HCT116 (cell line): ENCODE measurements at regions not wholly inside any gene's neighbourhood (a gene's known extent, or its start where the extent isn't known, plus 50 kb on each side); places are given as distances from the start of the nearest gene placed in this dataset.

Experiments used
- ATAC-seq: fragments of 200-7000 bp; cut with Tn5 transposase; 2 replicates; pipeline ENCODE4 v1.9.1; 2020; ENCODE audit warnings: mild to moderate bottlenecking, moderate library complexity
- BruUV-seq: library from RNA; stranded (reverse); fragments of 400-500 nt; replicated peaks from 2 replicates; lab custom pipeline; 2021; lab: Mats Ljungman, UMichigan
- CTCF ChIA-PET: fragments of 300-600 bp; sonication (Branson Sonifier 250); formaldehyde crosslinking; loops from one replicate; lab custom pipeline; 2021; ENCODE audit warnings: antibody characterized with exemption; lab: Charles Lee
- POLR2A ChIA-PET: fragments of 300-600, 350-600 bp; sonication (Branson Sonifier 250); formaldehyde crosslinking; loops from one replicate; lab custom pipeline; 2021; ENCODE audit warnings: antibody characterized with exemption; lab: Charles Lee
- RAD21 ChIA-PET, 2 experiments: fragments of 300-600 bp; sonication (Branson Sonifier 250); formaldehyde crosslinking; loops; one replicate each; lab custom pipeline; 2023; ENCODE audit warnings: low total read pairs in 2 of 2; ENCODE audit not compliant: uncharacterized antibody in 2 of 2, unreplicated experiment in 2 of 2, low non-redundant PET in 1 of 2; lab: Charles Lee
- DNase-seq: peaks from one replicate; pipeline ENCODE4 v3.0.0-alpha.2; 2010; ENCODE audit warnings: low read depth, low spot score
- H2AFZ ChIP-seq: fragments of 200-600 bp; shearing (Covaris generic), sonication (generic); 2 replicates; pipeline ENCODE4 v1.6.1; 2017; ENCODE audit warnings: low read depth, mixed run types, mixed read lengths, antibody characterized with exemption, low read length; ENCODE audit not compliant: poor library complexity, severe bottlenecking
- H3K27ac ChIP-seq: 2 replicates; pipeline ENCODE4 v1.5.1; 2012; ENCODE audit warnings: low read depth, low read length
- H3K27me3 ChIP-seq: fragments of 200-600 bp; sonication (generic); 2 replicates; pipeline ENCODE4 v1.6.1; 2016; ENCODE audit warnings: mixed run types, low read length, mixed read lengths; ENCODE audit not compliant: insufficient read depth
- H3K36me3 ChIP-seq, 2 experiments: fragments of 200-500 bp in 1 of 2; fragments of 200-600 bp in 1 of 2; sonication (Bioruptor generic) in 1 of 2; sonication (generic) in 1 of 2; 2 replicates each; pipeline versions ENCODE4 v1.5.1 to v1.6.1; 2014 to 2016; ENCODE audit warnings: low read length in 2 of 2, inconsistent platforms in 1 of 2, mixed read lengths in 1 of 2, mixed run types in 1 of 2; ENCODE audit not compliant: insufficient read depth in 2 of 2, control insufficient read depth in 1 of 2
- H3K4me1 ChIP-seq, 2 experiments: fragments of 200-600 bp in 1 of 2; sonication (generic) in 1 of 2; 2 replicates each; pipeline versions ENCODE4 v1.5.1 to v1.6.1; 2012 to 2017; ENCODE audit warnings: low read length in 2 of 2, inconsistent platforms in 1 of 2, mild to moderate bottlenecking in 1 of 2, mixed read lengths in 1 of 2, mixed run types in 1 of 2, moderate library complexity in 1 of 2; ENCODE audit not compliant: insufficient read depth in 2 of 2, control insufficient read depth in 1 of 2
- H3K4me2 ChIP-seq: fragments of 200-600 bp; sonication (generic); 2 replicates; pipeline ENCODE4 v1.6.1; 2017; ENCODE audit warnings: mixed run types, low read length, mixed read lengths
- H3K4me3 ChIP-seq, 2 experiments: fragments of 200-600 bp in 1 of 2; sonication (generic) in 1 of 2; replicated peaks in 1 of 2; 2 replicates each; pipeline ENCODE4 v1.5.1; 2011 to 2016; ENCODE audit warnings: low read length in 2 of 2, control low read depth in 1 of 2, low read depth in 1 of 2, mild to moderate bottlenecking in 1 of 2, mixed read lengths in 1 of 2, mixed run types in 1 of 2
- H3K79me2 ChIP-seq: fragments of 200-600 bp; sonication (generic); 2 replicates; pipeline ENCODE4 v1.6.1; 2017; ENCODE audit warnings: mild to moderate bottlenecking, mixed run types, low read length, moderate library complexity, mixed read lengths; ENCODE audit not compliant: insufficient read depth
- H3K9ac ChIP-seq: fragments of 200-600 bp; sonication (generic); 2 replicates; pipeline ENCODE4 v1.6.1; 2016; ENCODE audit warnings: low read length, mixed read lengths
- H3K9me2 ChIP-seq: fragments of 200-600 bp; sonication (generic), shearing (Covaris generic); 2 replicates; pipeline ENCODE4 v1.6.1; 2017; ENCODE audit warnings: mixed run types, mild to moderate bottlenecking, moderate library complexity; ENCODE audit not compliant: insufficient read depth
- H3K9me3 ChIP-seq, 2 experiments: fragments of 200-500 bp in 1 of 2; fragments of 200-600 bp in 1 of 2; sonication (Bioruptor generic) in 1 of 2; sonication (generic) in 1 of 2; 2 replicates each; pipeline ENCODE4 v1.6.1; 2014 to 2017; ENCODE audit warnings: low read length in 2 of 2, mixed read lengths in 2 of 2, inconsistent platforms in 1 of 2, low read depth in 1 of 2, mild to moderate bottlenecking in 1 of 2, mixed run types in 1 of 2, moderate library complexity in 1 of 2; ENCODE audit not compliant: control insufficient read depth in 1 of 2, insufficient read depth in 1 of 2
- H4K20me1 ChIP-seq: fragments of 200-600 bp; sonication (generic), shearing (Covaris generic); 2 replicates; pipeline ENCODE4 v1.6.1; 2017; ENCODE audit warnings: mixed run types, mild to moderate bottlenecking, moderate library complexity; ENCODE audit not compliant: insufficient read depth
- CBX3 ChIP-seq: IDR thresholded peaks from 2 replicates; pipeline ENCODE4 v1.6.1; 2012; ENCODE audit warnings: low read depth
- CEBPB ChIP-seq: IDR thresholded peaks from 2 replicates; pipeline ENCODE4 v1.6.1; 2012; ENCODE audit warnings: low read depth
- EGR1 ChIP-seq: IDR thresholded peaks from 2 replicates; pipeline ENCODE4 v1.6.1; 2012; ENCODE audit warnings: low read depth
- ELF1 ChIP-seq: IDR thresholded peaks from 2 replicates; pipeline ENCODE4 v1.6.1; 2012; ENCODE audit warnings: low read depth, borderline replicate concordance
- EZH2 ChIP-seq: fragments of 200-600 bp; sonication (generic); IDR thresholded peaks from 2 replicates; pipeline ENCODE4 v1.6.1; 2017; ENCODE audit warnings: antibody characterized with exemption, mixed run types
- EZH2phosphoT487 ChIP-seq: fragments of 200-600 bp; IDR thresholded peaks from 2 replicates; pipeline ENCODE4 v1.6.1; 2018; ENCODE audit warnings: antibody characterized with exemption, borderline replicate concordance
- FOSL1 ChIP-seq: IDR thresholded peaks from 2 replicates; pipeline ENCODE4 v1.6.1; 2012; ENCODE audit warnings: low read depth
- JUND ChIP-seq: IDR thresholded peaks from 2 replicates; pipeline ENCODE4 v1.6.1; 2012
- POLR2A ChIP-seq: IDR thresholded peaks from 2 replicates; pipeline ENCODE4 v1.7.0; 2011; ENCODE audit warnings: borderline replicate concordance; ENCODE audit not compliant: insufficient read depth, insufficient read length; ENCODE audit errors: extremely low read depth
- RAD21 ChIP-seq: IDR thresholded peaks from 2 replicates; pipeline ENCODE4 v1.6.1; 2012; ENCODE audit warnings: low read depth, mild to moderate bottlenecking
- SIN3A ChIP-seq: IDR thresholded peaks from 2 replicates; pipeline ENCODE4 v1.6.1; 2012; ENCODE audit warnings: low read depth
- SRF ChIP-seq: IDR thresholded peaks from 2 replicates; pipeline ENCODE4 v1.6.1; 2012; ENCODE audit warnings: low read depth
- TCF7L2 ChIP-seq: IDR thresholded peaks from 2 replicates; pipeline ENCODE4 v1.7.0; 2011; ENCODE audit warnings: borderline replicate concordance, inconsistent platforms; ENCODE audit not compliant: insufficient read depth, insufficient read length; ENCODE audit errors: extremely low read depth
- YY1 ChIP-seq: IDR thresholded peaks from 2 replicates; pipeline ENCODE4 v1.6.1; 2011; ENCODE audit warnings: low read length, low read depth, moderate library complexity, mild to moderate bottlenecking; ENCODE audit not compliant: insufficient replicate concordance; ENCODE audit errors: extremely low read depth
- ZFX ChIP-seq: fragments of 450-650 bp; IDR thresholded peaks from 2 replicates; pipeline ENCODE4 v1.6.1; 2017
- ZNF274 ChIP-seq: fragments of 200-500 bp; sonication (Bioruptor generic); IDR thresholded peaks from 2 replicates; pipeline ENCODE4 v1.6.1; 2014; ENCODE audit warnings: mild to moderate bottlenecking, low read depth, low read length, inconsistent platforms
- intact Hi-C: fragments of 100-400 bp; cut with micrococcal nuclease; formaldehyde crosslinking; loops from 2 replicates; pipeline ENCODE4 v1.10.0; 2022
- TF ChIP-seq, protein P1 (sequence below): IDR thresholded peaks from 2 replicates; pipeline ENCODE4 v1.6.1; 2011; ENCODE audit warnings: mild to moderate bottlenecking, low read length, moderate library complexity; ENCODE audit not compliant: insufficient replicate concordance; ENCODE audit errors: extremely low read depth
- TF ChIP-seq, protein P2 (sequence below), 3 experiments: fragments of 200-600 bp in 1 of 3; sonication (generic) in 1 of 3; IDR thresholded peaks in 2 of 3; conservative IDR thresholded peaks in 1 of 3; 2 replicates each; pipeline ENCODE4 v1.5.1; 2012 to 2017; ENCODE audit warnings: low read depth in 2 of 3, low read length in 2 of 3, antibody characterized with exemption in 1 of 3, borderline replicate concordance in 1 of 3, control low read depth in 1 of 3, mild to moderate bottlenecking in 1 of 3, mixed read lengths in 1 of 3, mixed run types in 1 of 3, moderate library complexity in 1 of 3; ENCODE audit not compliant: insufficient read depth in 1 of 3
- TF ChIP-seq, protein P3 (sequence below): IDR thresholded peaks from 2 replicates; pipeline ENCODE4 v1.6.1; 2012
- TF ChIP-seq, protein P4 (sequence below): IDR thresholded peaks from 2 replicates; pipeline ENCODE4 v1.6.1; 2012; ENCODE audit warnings: low read depth

DNA sequence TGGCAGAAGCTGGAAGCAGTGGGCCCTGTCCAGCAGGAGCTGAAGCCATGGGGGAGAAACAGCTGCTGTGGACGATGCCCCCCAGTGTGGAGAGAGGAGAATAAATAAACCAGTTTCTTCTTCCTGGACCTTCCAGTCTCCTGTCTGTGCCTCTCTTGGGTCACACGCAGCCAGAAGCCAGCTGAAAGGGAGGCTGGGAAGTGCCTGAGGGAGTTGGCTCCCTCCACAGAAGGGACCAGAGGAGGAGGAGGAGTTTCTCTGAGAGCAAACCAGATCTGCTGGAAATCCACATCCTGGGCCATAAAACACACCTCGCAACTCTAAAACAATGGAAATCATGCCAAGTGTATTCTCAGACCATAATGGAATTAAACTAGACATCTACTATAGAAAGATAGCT is 577.0 kb downstream of the CDH26 start:
- POLR2A ChIA-PET: no interaction called here
- DNase-seq: no peak

More for the DNA sequence above, 577.0 kb downstream of the CDH26 start:
- H3K4me1 ChIP-seq: no peaks in the 10 kb centered on the region
- TF ChIP-seq JUND (no peak), EZH2phosphoT487 (no peak), EZH2 (no peak), TCF7L2 (no peak), CEBPB (no peak), EGR1 (no peak), FOSL1 (no peak), RAD21 (no peak), YY1 (no peak), SRF (no peak), ZFX (no peak), SIN3A (no peak), CBX3 (no peak), ELF1 (no peak), ZNF274 (no peak), POLR2A (no peak)
- TF ChIP-seq, protein P1, sequence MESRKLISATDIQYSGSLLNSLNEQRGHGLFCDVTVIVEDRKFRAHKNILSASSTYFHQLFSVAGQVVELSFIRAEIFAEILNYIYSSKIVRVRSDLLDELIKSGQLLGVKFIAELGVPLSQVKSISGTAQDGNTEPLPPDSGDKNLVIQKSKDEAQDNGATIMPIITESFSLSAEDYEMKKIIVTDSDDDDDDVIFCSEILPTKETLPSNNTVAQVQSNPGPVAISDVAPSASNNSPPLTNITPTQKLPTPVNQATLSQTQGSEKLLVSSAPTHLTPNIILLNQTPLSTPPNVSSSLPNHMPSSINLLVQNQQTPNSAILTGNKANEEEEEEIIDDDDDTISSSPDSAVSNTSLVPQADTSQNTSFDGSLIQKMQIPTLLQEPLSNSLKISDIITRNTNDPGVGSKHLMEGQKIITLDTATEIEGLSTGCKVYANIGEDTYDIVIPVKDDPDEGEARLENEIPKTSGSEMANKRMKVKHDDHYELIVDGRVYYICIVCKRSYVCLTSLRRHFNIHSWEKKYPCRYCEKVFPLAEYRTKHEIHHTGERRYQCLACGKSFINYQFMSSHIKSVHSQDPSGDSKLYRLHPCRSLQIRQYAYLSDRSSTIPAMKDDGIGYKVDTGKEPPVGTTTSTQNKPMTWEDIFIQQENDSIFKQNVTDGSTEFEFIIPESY: no peak
- TF ChIP-seq, protein P2, sequence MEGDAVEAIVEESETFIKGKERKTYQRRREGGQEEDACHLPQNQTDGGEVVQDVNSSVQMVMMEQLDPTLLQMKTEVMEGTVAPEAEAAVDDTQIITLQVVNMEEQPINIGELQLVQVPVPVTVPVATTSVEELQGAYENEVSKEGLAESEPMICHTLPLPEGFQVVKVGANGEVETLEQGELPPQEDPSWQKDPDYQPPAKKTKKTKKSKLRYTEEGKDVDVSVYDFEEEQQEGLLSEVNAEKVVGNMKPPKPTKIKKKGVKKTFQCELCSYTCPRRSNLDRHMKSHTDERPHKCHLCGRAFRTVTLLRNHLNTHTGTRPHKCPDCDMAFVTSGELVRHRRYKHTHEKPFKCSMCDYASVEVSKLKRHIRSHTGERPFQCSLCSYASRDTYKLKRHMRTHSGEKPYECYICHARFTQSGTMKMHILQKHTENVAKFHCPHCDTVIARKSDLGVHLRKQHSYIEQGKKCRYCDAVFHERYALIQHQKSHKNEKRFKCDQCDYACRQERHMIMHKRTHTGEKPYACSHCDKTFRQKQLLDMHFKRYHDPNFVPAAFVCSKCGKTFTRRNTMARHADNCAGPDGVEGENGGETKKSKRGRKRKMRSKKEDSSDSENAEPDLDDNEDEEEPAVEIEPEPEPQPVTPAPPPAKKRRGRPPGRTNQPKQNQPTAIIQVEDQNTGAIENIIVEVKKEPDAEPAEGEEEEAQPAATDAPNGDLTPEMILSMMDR (IDR thresholded peaks at IDR 0.05 in 2 of 3, conservative IDR thresholded peaks at IDR 0.05 in 1 of 3; ENCODE audit: borderline replicate concordance in 1 of 3, insufficient read depth in 1 of 3, low read depth in 2 of 3, low read length in 2 of 3): no peak
- TF ChIP-seq, protein P3, sequence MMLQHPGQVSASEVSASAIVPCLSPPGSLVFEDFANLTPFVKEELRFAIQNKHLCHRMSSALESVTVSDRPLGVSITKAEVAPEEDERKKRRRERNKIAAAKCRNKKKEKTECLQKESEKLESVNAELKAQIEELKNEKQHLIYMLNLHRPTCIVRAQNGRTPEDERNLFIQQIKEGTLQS: no peak
- TF ChIP-seq, protein P4, sequence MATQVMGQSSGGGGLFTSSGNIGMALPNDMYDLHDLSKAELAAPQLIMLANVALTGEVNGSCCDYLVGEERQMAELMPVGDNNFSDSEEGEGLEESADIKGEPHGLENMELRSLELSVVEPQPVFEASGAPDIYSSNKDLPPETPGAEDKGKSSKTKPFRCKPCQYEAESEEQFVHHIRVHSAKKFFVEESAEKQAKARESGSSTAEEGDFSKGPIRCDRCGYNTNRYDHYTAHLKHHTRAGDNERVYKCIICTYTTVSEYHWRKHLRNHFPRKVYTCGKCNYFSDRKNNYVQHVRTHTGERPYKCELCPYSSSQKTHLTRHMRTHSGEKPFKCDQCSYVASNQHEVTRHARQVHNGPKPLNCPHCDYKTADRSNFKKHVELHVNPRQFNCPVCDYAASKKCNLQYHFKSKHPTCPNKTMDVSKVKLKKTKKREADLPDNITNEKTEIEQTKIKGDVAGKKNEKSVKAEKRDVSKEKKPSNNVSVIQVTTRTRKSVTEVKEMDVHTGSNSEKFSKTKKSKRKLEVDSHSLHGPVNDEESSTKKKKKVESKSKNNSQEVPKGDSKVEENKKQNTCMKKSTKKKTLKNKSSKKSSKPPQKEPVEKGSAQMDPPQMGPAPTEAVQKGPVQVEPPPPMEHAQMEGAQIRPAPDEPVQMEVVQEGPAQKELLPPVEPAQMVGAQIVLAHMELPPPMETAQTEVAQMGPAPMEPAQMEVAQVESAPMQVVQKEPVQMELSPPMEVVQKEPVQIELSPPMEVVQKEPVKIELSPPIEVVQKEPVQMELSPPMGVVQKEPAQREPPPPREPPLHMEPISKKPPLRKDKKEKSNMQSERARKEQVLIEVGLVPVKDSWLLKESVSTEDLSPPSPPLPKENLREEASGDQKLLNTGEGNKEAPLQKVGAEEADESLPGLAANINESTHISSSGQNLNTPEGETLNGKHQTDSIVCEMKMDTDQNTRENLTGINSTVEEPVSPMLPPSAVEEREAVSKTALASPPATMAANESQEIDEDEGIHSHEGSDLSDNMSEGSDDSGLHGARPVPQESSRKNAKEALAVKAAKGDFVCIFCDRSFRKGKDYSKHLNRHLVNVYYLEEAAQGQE: no peak
- H3K9ac ChIP-seq: no peak overlapping the region
- no peak overlapping the region for H2AFZ ChIP-seq
- no TSS peak for BruUV-seq
- H3K79me2 ChIP-seq: no peaks in the 10 kb centered on the region
- ChIA-PET RAD21 (no interaction called here), CTCF (no interaction called here)
- H3K4me2 ChIP-seq: no peak overlapping the region
- peaks cover 17 to 33% of the 10 kb centered on the region in 2 experiments; a peak in 2 of 4 replicates for H3K9me3 ChIP-seq
- no peak overlapping the region for H3K27ac ChIP-seq
- H3K27me3 ChIP-seq: no peaks in the 10 kb centered on the region
- intact Hi-C loops: no loop called here
- no peak for ATAC-seq
- no peaks in the 10 kb centered on the region for H4K20me1 ChIP-seq
- no peaks in the 10 kb centered on the region; a peak in 1 of 4 replicates for H3K36me3 ChIP-seq
- H3K9me2 ChIP-seq: no peaks in the 10 kb centered on the region
- H3K4me3 ChIP-seq: no peak overlapping the region
